AG04450 (cell line): ENCODE measurements at regions not wholly inside any gene's neighbourhood (a gene's known extent, or its start where the extent isn't known, plus 50 kb on each side); places are given as distances from the start of the nearest gene placed in this dataset.

ENCODE experiments used
- CTCF ChIA-PET: fragments of 300-600, 350-600 bp; formaldehyde crosslinking; extraction: SDS; loops from one replicate; lab custom pipeline; 2022; ENCODE audit warnings: antibody characterized with exemption, inconsistent platforms; lab: Charles Lee
- POLR2A ChIA-PET: fragments of 350-600 bp; formaldehyde crosslinking; extraction: SDS; loops from one replicate; lab custom pipeline; 2021; ENCODE audit warnings: antibody characterized with exemption, inconsistent platforms; lab: Yijun Ruan, JAX
- DNase-seq: peaks from one replicate; pipeline ENCODE4 v3.0.0-alpha.2; 2011; ENCODE audit warnings: low read depth, low spot score
- H3K27ac ChIP-seq: one replicate; pipeline ENCODE4 v1.5.1; 2012; ENCODE audit warnings: low read depth, low read length, control low read depth
- H3K27me3 ChIP-seq: one replicate; pipeline ENCODE4 v1.6.0; 2012; ENCODE audit warnings: low read length; ENCODE audit not compliant: control insufficient read depth, insufficient read depth
- H3K4me3 ChIP-seq: 2 replicates; pipeline ENCODE4 v1.5.1; 2011; ENCODE audit warnings: mild to moderate bottlenecking, low read depth, low read length, control low read depth
- H3K9me3 ChIP-seq: 2 replicates; pipeline ENCODE4 v1.5.1; 2012; ENCODE audit warnings: low read length; ENCODE audit not compliant: control insufficient read depth, insufficient read depth
- TF ChIP-seq, protein P1 (sequence below): IDR thresholded peaks from 2 replicates; pipeline ENCODE4 v1.5.1; 2011; ENCODE audit warnings: low read depth, low read length, control low read depth, inconsistent platforms

DNA sequence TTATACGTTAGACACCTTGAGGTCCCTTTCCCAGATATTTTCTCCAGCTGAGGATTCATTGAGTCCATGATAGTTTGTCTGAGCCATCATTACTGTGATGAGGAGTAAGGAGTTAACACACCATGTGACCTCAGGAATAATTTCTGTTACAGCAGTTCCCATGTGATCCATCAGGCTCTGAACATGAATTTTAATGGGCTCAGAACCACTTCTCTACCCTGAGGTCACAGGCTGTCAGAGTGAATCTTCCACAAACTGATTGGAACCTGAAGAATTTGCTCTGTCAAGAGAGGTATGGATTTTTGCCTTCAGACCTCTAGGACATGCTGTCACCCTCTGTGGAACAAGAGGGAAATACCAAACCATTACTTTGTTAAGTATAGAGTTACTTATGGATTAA lies 81.0 kb downstream of the NTMT2 start:
- no peaks in the 10 kb centered on the region for H3K9me3 ChIP-seq
- H3K4me3 ChIP-seq: no peak overlapping the region
- no peaks in the 10 kb centered on the region for H3K27me3 ChIP-seq
- no peak overlapping the region for H3K27ac ChIP-seq
- CTCF ChIA-PET: no interaction called here
- TF ChIP-seq, protein P1, sequence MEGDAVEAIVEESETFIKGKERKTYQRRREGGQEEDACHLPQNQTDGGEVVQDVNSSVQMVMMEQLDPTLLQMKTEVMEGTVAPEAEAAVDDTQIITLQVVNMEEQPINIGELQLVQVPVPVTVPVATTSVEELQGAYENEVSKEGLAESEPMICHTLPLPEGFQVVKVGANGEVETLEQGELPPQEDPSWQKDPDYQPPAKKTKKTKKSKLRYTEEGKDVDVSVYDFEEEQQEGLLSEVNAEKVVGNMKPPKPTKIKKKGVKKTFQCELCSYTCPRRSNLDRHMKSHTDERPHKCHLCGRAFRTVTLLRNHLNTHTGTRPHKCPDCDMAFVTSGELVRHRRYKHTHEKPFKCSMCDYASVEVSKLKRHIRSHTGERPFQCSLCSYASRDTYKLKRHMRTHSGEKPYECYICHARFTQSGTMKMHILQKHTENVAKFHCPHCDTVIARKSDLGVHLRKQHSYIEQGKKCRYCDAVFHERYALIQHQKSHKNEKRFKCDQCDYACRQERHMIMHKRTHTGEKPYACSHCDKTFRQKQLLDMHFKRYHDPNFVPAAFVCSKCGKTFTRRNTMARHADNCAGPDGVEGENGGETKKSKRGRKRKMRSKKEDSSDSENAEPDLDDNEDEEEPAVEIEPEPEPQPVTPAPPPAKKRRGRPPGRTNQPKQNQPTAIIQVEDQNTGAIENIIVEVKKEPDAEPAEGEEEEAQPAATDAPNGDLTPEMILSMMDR: no peak
- POLR2A ChIA-PET: no interaction called here
- no peak for DNase-seq

DNA sequence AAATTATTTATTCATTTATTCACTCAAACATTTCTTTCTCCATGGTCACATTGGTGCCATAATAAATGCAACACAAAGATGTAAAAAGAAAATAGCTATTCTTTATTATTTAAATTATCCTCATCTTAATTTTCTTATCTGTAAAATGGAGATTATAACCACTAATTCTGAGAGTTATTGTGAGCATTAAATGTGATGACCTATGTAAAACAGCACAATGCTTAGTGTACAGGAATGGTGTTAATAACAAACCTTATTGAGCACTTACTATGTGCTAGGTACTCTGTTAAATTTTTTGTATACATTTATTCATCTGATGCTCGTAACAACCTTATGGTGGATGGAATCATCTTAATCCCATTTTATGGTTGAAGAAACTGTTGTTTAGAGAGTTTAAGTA lies 84.6 kb downstream of the NTMT2 start:
- Histone ChIP-seq H3K9me3 (no peaks in the 10 kb centered on the region), H3K4me3 (no peak overlapping the region), H3K27ac (no peak overlapping the region), H3K27me3 (no peaks in the 10 kb centered on the region)
- TF ChIP-seq, protein P1: no peak
- ChIA-PET POLR2A (no interaction called here), CTCF (no interaction called here)
- no peak for DNase-seq

DNA sequence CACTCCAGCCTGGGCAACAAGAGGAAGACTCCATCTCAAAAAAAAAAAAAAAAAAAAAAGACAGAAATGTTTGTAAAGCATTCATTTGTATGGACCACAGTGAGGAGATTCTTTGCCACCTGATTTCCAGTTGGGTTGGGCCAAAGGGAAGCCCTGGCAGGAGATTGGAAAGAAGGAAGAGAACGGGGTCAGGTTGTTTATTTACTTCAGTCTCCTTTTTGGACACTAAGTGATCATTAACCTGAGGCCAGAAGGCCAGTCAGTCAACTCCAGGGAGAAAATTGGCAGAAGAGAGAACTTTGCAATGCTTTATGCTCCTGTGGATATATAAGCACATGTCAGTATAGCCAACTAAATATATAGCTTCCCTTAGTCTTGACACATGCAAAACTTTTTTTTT lies 85.9 kb downstream of the NTMT2 start:
- H3K27me3 ChIP-seq: no peaks in the 10 kb centered on the region
- TF ChIP-seq, protein P1: no peak
- ChIA-PET POLR2A (interaction anchor here (0.6 kb wide), 1 partner anchor 78 kb away, joined by 3 read pairs; no protein-coding TSS in a partner anchor), CTCF (no interaction called here)
- no peak overlapping the region for H3K27ac ChIP-seq
- no peaks in the 10 kb centered on the region for H3K9me3 ChIP-seq
- H3K4me3 ChIP-seq: no peak overlapping the region
- DNase-seq: no peak

DNA sequence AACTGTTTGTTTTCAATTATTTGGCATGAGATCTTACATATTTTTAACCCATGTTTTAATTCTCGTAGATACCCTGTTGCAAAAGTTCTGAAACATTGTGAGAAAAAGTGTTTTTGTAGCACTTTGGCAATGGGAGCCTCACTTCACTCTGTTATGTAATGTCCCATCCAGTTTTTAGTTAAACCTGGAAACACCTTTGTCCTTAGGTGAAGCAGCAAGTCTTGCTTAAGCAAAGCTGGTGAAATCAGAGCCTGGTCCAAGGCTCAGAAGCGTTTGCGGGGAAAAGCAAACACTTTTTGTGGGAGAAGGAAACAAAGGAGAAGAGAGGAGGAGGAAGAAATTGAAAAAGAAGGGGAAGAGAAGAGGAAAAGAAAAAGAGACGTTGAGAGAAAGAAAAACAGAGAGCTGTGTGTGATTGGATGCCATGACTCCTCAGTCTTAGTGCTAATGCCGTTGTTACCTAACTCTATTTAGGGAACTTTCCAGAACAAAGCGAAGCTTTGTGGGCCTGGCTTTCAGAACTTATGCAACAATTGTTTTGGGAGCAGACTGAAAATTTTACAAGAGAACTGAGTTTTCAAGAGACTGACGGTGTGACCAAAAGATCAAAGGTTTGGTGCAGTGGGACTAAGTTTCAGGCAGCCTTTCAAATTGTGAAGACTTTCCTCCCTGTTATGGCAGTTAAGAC lies 93.1 kb downstream of the NTMT2 start:
- no peak overlapping the region for H3K4me3 ChIP-seq
- CTCF ChIA-PET: no interaction called here
- H3K27ac ChIP-seq: no peak overlapping the region
- no peaks in the 10 kb centered on the region for H3K9me3 ChIP-seq
- TF ChIP-seq, protein P1: no peak
- no peak for DNase-seq
- POLR2A ChIA-PET: no interaction called here
- H3K27me3 ChIP-seq: no peaks in the 10 kb centered on the region

DNA sequence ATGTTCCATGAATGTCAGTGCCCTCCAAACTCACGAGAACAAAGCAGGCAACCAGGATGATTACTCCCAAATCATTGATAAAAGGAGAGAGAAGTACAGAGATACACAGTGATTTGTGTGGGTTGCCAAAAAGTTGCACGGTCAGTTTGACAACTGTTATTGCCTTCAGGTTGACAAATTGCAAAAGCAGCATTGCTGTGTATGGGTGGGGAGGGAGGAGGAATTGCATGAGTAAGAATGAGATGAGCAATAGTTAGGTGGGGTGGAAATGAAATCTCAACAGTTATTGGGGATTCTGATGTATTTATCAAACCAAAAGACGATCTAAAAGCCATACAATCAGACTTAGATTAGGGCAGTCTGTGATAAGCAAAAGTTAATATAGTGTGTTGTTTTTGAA lies 93.7 kb downstream of the NTMT2 start:
- no peak for DNase-seq
- ChIA-PET POLR2A (no interaction called here), CTCF (no interaction called here)
- Histone ChIP-seq H3K9me3 (no peaks in the 10 kb centered on the region), H3K27me3 (no peaks in the 10 kb centered on the region), H3K4me3 (no peak overlapping the region), H3K27ac (no peak overlapping the region)
- TF ChIP-seq, protein P1: no peak
